H7 (cell line): ENCODE measurements at regions not wholly inside any gene's neighbourhood (a gene's known extent, or its start where the extent isn't known, plus 50 kb on each side); places are given as distances from the start of the nearest gene placed in this dataset.

Experiments used
- DNase-seq: peaks from one replicate; pipeline ENCODE4 v3.0.0; 2012
- H3K27me3 ChIP-seq: 2 replicates; pipeline ENCODE4 v1.6.0; 2011; ENCODE audit warnings: mild to moderate bottlenecking, low read length; ENCODE audit not compliant: control insufficient read depth, insufficient read depth
- H3K36me3 ChIP-seq: replicated peaks from 2 replicates; pipeline ENCODE4 v1.5.1; 2011; ENCODE audit warnings: low read length; ENCODE audit not compliant: control insufficient read depth, insufficient read depth
- H3K4me3 ChIP-seq: 2 replicates; pipeline ENCODE4 v1.5.1; 2011; ENCODE audit warnings: low read depth, mild to moderate bottlenecking, control low read depth, low read length, moderate library complexity; ENCODE audit not compliant: insufficient read depth

GRCh38 chr2:157076526-157077161 lies 180.9 kb upstream of the GALNT5 start:
- Histone ChIP-seq H3K4me3 (no peak overlapping the region), H3K27me3 (no peaks in the 10 kb centered on the region), H3K36me3 (no peaks in the 10 kb centered on the region)
- DNase-seq: no peak

GRCh38 chr2:157077753-157078350 lies 179.7 kb upstream of the GALNT5 start:
- Histone ChIP-seq H3K4me3 (no peak overlapping the region), H3K36me3 (no peaks in the 10 kb centered on the region), H3K27me3 (no peaks in the 10 kb centered on the region)
- DNase-seq: no peak

GRCh38 chr2:157082950-157083349 lies 174.6 kb upstream of the GALNT5 start:
- Histone ChIP-seq H3K4me3 (no peak overlapping the region), H3K36me3 (no peaks in the 10 kb centered on the region)

DNA sequence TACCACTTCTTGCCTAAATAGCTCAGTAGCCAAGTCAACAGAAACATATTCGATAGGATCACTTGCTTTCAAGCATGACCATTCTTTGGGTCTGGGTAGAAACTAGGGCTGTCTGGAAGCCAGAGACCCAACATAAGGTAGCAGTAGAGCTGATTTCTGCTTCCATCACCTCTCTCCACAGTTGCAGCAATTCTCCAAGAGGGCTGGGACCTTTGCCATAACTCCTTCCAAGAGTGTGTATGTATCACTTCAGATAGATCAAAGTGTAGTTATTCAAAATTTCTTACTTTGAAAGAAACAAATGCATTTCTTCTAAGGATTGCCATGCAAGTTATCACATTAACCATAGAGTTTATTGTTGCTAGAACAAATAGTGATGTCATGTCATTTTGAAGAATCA lies 172.0 kb upstream of the GALNT5 start:
- Histone ChIP-seq H3K36me3 (no peaks in the 10 kb centered on the region), H3K4me3 (no peak overlapping the region), H3K27me3 (no peaks in the 10 kb centered on the region)
- DNase-seq: no peak

More at GRCh38 chr2:157082950-157083349, 174.6 kb upstream of the GALNT5 start:
- no peak for DNase-seq
- H3K27me3 ChIP-seq: no peaks in the 10 kb centered on the region

DNA sequence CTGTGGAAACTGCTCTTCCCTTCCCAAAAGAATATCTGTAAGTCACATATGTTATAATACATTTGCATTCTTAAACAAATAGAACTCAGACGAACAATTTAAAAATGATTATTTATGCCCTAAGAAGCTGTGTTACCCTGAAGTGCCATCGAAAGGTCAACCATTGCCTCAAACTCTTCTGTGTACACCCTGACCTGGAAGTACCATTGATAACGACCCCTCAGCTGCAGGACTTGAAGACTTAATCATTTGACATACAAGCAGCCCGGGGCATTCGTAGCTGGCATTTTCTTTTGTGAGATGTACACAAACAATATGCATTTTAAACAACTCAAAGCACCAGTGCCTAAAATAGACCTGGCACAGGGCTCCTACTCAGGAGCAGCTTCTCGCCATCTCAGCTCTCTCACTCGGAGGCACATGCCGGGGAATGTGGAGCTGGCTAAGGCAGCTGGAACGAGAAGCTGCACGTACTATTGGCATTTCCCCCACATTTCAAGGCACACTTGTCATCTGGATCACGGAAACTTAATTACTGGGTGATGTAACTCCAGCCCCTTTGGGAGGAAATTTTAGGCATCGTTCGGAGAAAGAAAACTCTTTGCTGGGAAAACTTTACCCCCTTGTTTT lies 170.0 kb upstream of the GALNT5 start:
- H3K27me3 ChIP-seq: no peaks in the 10 kb centered on the region
- H3K4me3 ChIP-seq: no peak overlapping the region
- H3K36me3 ChIP-seq: no peaks in the 10 kb centered on the region
- DNase-seq: no peak

DNA sequence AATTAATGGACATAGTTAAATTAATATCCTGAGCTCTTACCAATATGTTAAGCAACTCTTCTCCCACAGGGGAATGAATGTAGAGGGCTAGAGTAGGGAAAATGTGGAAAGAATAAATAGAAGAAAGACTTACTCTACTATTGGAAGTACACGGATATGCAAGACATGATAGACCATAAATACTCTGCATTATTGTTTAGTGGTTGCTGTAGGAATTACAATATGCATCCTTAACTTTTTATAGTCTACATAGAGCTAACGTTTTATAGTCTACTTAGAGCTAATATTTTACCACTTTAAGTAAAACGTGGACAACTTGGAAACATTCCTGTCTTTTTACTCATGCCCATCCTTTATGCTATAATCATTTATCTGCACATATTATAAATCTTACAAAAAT lies 163.8 kb upstream of the GALNT5 start:
- no peak overlapping the region for H3K4me3 ChIP-seq
- no peaks in the 10 kb centered on the region for H3K36me3 ChIP-seq
- no peak for DNase-seq
- H3K27me3 ChIP-seq: no peaks in the 10 kb centered on the region

DNA sequence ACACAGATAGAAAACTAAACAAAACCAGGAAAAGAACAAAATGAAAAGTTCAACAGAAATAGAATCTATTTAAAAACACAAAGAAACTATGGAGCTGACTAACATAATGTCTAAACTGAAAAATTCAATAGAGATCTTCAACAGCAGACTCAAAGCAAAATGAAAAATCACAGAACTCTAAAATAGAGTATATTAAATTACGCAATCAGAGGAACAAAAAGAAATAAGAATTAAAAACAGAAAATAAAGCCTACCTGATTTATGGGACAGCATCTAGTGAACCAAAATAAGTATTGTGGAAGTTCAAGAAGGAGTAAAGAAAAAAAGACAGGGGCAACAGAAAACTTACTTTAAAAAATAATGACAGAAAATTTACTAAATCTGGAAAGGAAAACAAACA lies 152.1 kb upstream of the GALNT5 start:
- no peak for DNase-seq
- Histone ChIP-seq H3K36me3 (no peaks in the 10 kb centered on the region), H3K4me3 (no peak overlapping the region), H3K27me3 (no peaks in the 10 kb centered on the region)

- DNase-seq: no peak
- Histone ChIP-seq H3K4me3 (no peak overlapping the region), H3K36me3 (no peaks in the 10 kb centered on the region), H3K27me3 (no peaks in the 10 kb centered on the region)
Measured at GRCh38 chr2:157106950-157107349, 150.6 kb upstream of the GALNT5 start.

- DNase-seq: no peak
- Histone ChIP-seq H3K36me3 (no peaks in the 10 kb centered on the region), H3K4me3 (no peak overlapping the region), H3K27me3 (no peaks in the 10 kb centered on the region)
Measured at GRCh38 chr2:157107460-157107859, 150.0 kb upstream of the GALNT5 start.

- no peaks in the 10 kb centered on the region for H3K27me3 ChIP-seq
- no peaks in the 10 kb centered on the region for H3K36me3 ChIP-seq
- no peak for DNase-seq
Measured at GRCh38 chr2:157107877-157108276, 149.6 kb upstream of the GALNT5 start.

GRCh38 chr2:157122776-157123175 lies 134.7 kb upstream of the GALNT5 start:
- Histone ChIP-seq H3K4me3 (no peak overlapping the region), H3K27me3 (no peaks in the 10 kb centered on the region), H3K36me3 (no peaks in the 10 kb centered on the region)
- no peak for DNase-seq

More at GRCh38 chr2:157107877-157108276, 149.6 kb upstream of the GALNT5 start:
- H3K4me3 ChIP-seq: no peak overlapping the region

DNA sequence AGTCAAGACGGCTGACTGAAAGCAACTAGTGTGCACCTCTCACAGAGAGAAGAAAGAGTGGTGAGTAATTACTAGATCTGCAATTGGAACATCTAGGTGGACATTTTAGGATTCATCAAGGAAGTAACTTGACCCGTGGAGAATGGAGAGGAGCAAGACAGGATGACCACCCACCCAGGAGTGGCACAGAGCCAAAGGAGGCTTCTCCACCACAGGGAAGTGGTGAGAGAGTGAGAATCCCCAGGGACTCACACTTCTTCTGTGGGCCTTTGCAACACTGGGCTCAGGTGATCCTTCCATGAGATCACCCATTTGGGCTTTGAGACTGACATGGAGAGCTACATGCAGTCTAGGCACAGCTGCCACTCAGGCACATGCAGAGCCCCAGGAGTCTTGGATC lies 132.8 kb upstream of the GALNT5 start:
- Histone ChIP-seq H3K27me3 (no peaks in the 10 kb centered on the region), H3K36me3 (no peaks in the 10 kb centered on the region), H3K4me3 (no peak overlapping the region)
- DNase-seq: no peak

DNA sequence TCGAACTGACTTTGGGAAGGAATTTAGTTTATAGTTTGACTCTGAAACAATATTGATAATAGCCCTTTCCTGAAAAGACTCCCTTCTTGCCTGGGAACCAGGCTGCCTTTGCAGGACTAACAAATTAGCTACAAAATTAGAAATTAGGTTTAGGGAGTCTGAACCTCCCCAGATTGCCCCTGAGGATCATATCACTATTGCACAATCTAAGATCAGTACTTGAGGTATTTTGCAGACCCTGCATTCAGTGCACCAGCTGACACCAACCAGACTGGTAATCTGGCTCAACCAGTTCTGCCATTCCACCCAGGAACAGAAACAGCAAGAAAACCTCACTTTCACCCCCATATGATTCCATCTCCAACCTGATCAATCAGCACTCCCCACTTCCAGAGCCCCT lies 131.8 kb upstream of the GALNT5 start:
- Histone ChIP-seq H3K4me3 (no peak overlapping the region), H3K36me3 (no peaks in the 10 kb centered on the region), H3K27me3 (no peaks in the 10 kb centered on the region)
- DNase-seq: no peak

- H3K27me3 ChIP-seq: no peaks in the 10 kb centered on the region
- no peak overlapping the region for H3K4me3 ChIP-seq
- no peak for DNase-seq
- H3K36me3 ChIP-seq: no peaks in the 10 kb centered on the region
Measured at GRCh38 chr2:157127249-157128012, 130.1 kb upstream of the GALNT5 start.

DNA sequence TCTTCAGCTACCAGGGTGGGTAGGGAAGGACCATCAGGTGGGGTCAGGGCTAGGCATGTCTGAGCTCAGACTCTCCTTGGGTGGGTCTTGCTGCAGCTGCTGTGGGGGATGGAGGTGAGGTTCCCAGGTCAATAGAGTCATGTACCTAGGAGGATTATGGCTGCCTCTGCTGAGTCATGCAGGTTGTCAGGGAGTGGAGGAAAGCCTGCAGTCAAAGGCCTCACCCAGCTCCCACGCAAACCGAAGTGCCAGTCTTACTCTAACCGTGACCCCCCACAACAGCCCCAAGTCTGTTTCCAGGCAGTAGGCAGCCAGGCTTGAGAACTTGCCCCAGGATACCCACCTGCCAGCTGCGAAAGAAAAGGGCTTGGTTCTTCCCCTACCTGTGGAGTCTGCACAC lies 113.6 kb upstream of the GALNT5 start:
- H3K27me3 ChIP-seq: no peaks in the 10 kb centered on the region
- no peak overlapping the region for H3K4me3 ChIP-seq
- H3K36me3 ChIP-seq: no peaks in the 10 kb centered on the region
- DNase-seq: no peak
